ENCODE measurements at regions not wholly inside any gene's neighbourhood (a gene's known extent, or its start where the extent isn't known, plus 50 kb on each side); places are given as distances from the start of the nearest gene placed in this dataset.

DNA sequence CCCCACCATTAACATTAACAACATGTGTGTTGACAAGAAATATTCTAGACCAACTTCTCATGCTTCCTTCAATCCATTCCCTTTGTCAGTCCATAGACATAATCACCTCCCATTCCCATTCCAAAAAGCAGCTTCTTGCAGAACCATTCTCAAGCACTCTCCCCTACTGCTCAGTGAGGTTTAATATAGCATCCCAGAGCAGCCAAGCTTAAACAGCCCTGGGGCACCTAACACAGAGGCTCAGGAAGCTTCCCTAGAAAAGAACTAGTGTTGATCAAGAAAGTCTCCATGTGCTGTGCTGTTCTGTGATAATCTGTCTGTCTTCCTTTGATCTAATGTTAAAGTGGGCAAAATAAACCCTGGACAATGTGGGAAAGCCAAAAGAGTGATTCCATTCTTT, 174.2 kb upstream of the NOCT start:
- DNase-seq (ENCODE audit: insufficient read length, low spot score), result no peak
- no peak for FAIRE-seq

DNA sequence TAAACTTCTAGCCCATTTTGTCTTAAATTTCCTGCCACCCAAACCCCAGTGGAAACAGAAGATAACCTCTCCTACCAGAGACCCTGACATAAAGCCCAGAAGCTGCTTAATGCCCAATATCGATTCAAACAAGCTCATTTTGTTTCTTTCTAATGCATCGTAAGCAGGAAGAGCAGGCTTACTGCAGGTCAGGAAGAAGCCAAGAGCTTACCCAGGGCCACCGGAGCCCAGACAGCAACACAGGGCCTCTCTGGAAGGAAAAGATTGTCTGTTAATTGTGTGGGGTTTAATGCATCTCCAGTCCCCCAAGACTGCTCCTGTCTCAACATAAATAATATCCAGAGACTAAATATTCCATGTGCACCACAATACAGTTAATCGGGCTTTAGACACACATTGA, 177.3 kb upstream of the NOCT start:
- FAIRE-seq (no peak), DNase-seq (ENCODE audit: insufficient read length, low spot score) (no peak)
- no peak for TF ChIP-seq POLR2A (IDR thresholded peaks at IDR 0.05; ENCODE audit: low read depth, low read length)

More for the DNA sequence above, 174.2 kb upstream of the NOCT start:
- no peak for TF ChIP-seq POLR2A (IDR thresholded peaks at IDR 0.05; ENCODE audit: low read depth, low read length)

DNA sequence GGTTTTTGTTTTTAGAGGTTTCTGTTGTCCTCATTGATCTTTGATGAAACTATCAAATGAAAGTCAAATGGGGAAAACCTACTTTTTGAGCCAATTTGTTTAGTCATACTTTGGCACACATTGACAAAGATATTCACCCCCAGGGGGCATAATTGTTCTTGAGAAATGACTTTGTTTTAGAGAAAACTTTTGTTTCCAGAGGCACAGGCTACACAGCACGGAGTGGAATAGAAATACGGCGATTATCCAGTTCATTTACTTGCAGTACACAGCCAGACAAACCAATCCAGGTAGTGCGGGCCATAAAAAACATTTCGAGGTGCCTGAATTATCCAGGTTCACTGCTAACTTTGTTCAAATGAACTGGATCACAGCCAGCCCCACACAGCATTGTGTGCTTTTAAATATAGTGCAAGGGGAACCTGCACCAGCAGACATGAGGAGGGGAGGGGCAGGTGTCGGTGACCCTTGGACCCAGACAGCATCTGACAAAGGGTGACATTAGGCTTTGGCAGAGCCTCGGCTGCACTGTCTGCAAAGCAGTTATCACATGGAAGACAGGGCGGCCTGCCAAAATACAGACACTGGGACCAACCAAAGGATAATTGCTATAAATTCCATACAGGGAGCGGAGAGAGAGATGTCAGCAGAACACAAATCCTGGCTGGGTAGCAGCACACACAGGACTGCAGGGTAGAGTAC, 179.6 kb upstream of the NOCT start:
- no peak for TF ChIP-seq POLR2A (IDR thresholded peaks at IDR 0.05; ENCODE audit: low read depth, low read length)
- DNase-seq (ENCODE audit: insufficient read length, low spot score) (no peak), FAIRE-seq (no peak)

DNA sequence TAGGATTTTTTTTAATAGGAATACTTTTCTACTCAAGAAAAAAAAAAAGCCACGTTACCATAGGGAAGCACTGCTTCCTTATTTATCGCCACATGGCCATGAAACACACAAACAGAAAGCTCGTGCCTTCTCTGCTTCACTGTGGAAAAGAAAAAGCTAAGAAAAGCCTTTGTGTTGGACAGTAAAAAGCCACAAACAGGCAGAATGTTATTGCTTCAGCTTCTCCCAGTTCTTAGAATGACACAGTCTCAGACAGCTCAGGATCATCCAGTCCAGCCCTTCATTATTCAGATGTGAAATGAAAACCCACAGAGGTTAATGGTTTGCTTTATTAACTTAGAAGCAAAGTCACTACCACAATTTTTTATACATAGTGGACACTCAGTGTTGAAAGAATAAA, 181.6 kb upstream of the NOCT start:
- no peak for FAIRE-seq
- no peak for TF ChIP-seq POLR2A (IDR thresholded peaks at IDR 0.05; ENCODE audit: low read depth, low read length)
- no peak for DNase-seq (ENCODE audit: insufficient read length, low spot score)

DNA sequence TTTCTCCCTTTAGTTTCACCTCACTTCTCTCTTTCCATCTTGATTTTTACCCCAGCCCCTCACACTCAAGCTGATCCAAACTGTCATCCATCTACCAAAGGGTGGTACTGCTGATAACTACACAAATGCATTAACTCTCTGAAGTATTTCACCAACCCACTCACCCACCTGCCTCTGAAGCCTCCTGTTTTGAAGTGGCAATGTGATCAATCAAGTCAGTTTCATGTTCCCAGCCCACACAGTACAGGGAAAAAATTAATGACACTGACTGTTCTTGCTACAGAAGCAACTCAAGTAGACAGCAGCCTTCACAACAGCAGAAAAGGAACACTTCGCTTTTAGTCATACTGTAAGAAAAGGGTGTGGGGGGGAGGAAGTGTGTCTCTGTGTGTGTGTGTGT, 183.0 kb upstream of the NOCT start:
- TF ChIP-seq POLR2A (IDR thresholded peaks at IDR 0.05; ENCODE audit: low read depth, low read length), result no peak
- FAIRE-seq (no peak), DNase-seq (ENCODE audit: insufficient read length, low spot score) (no peak)

DNA sequence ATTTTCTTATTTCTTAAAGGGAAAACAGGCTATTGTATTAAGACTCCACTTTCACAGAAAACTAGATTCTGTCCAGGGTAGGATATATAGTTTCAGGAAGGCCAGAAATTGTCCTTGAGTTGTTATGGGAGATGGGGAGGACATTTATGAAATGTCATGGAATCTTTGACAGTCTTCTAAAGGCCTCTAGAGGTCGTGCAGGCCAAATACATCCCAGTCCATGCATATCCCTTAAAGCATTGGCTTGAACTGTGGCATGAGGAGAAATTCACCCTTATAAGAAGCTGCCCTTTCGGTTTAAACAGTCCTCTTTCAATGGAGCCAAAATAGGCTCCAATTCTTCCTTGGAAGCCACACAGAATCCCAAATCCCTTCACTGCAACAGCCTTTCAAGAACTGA, 183.6 kb upstream of the NOCT start:
- no peak for TF ChIP-seq POLR2A (IDR thresholded peaks at IDR 0.05; ENCODE audit: low read depth, low read length)
- FAIRE-seq (no peak), DNase-seq (ENCODE audit: insufficient read length, low spot score) (no peak)

DNA sequence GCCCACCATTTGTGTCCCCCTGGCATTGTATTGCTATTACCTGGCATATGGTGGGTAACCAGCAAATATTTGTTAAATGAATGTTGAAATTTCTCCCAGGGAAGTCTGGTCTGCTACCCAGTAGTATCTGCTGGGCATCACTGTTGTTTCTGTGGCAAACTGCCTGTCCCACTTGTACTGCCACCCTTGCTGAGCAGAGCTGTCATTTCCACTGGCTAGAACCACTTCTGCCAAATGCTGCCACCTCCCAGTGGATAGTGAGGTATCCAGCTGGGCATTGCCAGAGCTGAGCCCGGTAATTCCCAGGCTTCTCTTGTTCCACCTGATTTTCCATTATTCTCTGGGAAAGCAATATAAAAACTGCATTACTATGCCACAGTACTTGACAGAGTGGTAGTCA, 186.7 kb upstream of the NOCT start:
- no peak for TF ChIP-seq POLR2A (IDR thresholded peaks at IDR 0.05; ENCODE audit: low read depth, low read length)
- DNase-seq (ENCODE audit: insufficient read length, low spot score) (no peak), FAIRE-seq (no peak)

DNA sequence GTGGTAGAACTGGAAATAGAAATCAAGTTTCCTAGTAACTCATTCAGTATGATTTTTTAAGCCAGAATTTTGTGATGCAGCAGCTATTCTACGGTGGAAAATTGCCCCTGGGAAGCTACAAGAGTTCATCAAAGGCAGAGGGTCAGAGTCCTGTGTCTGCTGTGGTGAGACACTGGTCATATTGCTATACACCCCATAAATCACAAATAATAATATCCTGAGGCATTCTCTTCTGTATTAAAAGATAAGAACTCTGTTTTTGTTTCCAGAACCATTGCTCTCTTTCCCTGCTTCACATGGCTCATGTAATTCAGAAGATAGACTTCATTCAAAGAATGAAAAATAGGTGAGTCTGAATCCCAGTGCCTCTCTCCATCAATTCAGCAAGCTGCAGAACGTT, 188.8 kb upstream of the NOCT start:
- TF ChIP-seq POLR2A (IDR thresholded peaks at IDR 0.05; ENCODE audit: low read depth, low read length), result no peak
- DNase-seq (ENCODE audit: insufficient read length, low spot score), result no peak
- no peak for FAIRE-seq

DNA sequence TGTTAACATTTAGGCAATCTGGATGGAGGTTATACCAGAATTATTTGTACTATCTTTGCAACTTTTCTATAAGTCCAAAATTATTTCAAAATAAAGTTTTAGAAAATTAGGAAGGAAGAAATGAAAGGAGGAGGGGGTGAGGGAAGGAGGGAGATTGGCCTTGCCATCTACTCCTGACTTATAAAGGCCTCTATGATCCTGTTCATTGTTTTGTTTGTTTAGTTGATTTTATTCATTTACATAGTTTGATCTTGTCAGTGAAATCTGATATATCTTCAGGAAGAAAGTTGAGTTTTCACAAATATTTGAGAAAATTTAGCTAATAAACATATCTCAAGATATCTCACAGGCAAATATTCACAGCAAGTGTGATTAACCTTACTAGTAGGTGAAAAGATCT, 189.3 kb upstream of the NOCT start:
- DNase-seq (ENCODE audit: insufficient read length, low spot score) (no peak), FAIRE-seq (no peak)
- TF ChIP-seq POLR2A (IDR thresholded peaks at IDR 0.05; ENCODE audit: low read depth, low read length), result no peak

DNA sequence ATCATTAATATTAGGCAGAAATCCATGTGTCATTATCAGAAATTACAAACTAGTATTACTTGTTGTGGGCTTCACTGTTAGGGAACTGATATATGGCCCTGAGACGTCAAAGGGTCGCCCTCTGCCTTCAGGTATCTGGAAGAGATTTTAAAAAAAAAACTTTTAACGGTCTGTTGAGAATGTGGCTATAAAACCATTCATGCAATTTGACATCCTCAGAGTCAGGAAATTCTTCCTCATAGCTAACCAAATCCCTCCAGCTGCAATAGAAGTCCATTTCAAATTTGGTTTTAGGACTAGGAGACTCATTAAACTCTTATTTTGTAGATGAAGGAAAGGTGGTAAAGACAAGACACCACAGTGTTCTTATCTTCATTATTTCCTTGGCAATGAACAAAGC, 194.2 kb upstream of the NOCT start:
- FAIRE-seq, result no peak

DNA sequence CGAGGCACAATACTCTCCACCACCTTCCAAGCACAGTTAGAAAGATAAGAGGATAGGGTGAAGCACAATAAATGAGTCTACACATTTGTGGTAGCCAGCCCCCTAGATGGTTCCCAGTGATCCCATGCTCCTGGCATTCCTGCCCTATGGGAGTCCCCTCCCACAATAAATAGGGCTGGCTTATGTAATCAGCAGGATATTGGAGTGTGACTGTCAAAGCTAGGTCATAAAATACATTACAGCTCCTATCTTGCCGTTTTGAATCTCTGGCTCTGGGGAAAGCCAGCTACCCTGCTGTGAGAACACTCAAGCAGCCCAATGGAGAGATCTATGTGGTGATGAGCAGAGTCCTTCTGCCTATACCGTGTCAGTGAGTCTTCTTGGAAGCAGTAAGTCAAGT, 198.7 kb upstream of the NOCT start:
- DNase-seq (ENCODE audit: insufficient read length, low spot score) (no peak), FAIRE-seq (no peak)
- TF ChIP-seq POLR2A (IDR thresholded peaks at IDR 0.05; ENCODE audit: low read depth, low read length), result no peak

More for the DNA sequence above, 194.2 kb upstream of the NOCT start:
- no peak for TF ChIP-seq POLR2A (IDR thresholded peaks at IDR 0.05; ENCODE audit: low read depth, low read length)
- DNase-seq (ENCODE audit: insufficient read length, low spot score), result no peak

DNA sequence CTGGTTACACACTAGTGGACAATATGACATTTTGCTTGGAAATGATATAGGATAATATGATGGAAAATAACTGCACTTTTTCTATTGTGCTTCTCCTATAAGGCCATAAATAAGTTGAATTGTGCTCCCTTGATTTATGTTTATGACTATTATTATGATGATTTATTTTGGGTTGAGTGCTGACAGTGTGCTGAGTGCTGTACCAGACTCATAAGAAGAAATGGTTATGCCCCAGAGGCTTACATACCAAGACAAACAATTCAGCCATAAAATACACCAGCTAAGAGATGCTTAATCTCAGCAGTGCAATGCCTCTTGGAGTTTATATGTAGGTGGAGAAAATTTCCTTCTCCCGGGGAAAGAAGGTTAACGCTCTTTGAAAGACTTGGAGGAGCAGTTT, 199.8 kb upstream of the NOCT start:
- no peak for DNase-seq (ENCODE audit: insufficient read length, low spot score)
- FAIRE-seq, result no peak
- no peak for TF ChIP-seq POLR2A (IDR thresholded peaks at IDR 0.05; ENCODE audit: low read depth, low read length)

DNA sequence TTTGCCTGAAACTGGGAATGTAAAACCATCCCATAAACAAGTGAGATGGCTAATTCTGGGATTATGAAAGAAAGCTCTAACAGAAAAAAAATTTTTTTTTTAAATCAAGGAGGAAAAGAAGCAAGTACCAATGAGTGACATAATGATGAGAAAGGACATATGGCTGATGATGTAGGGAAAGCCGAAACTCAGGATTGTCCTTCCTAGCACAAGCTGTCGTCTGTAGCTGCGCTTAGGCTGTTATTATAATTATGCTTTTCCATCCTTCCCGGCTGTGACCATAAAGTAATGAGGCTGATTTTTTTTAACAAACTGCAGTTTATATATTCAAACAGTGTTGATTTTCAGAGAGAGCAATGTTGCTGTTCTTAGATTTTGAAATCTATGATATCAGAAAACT, 209.8 kb upstream of the NOCT start:
- FAIRE-seq (no peak), DNase-seq (ENCODE audit: insufficient read length, low spot score) (no peak)
- no peak for TF ChIP-seq POLR2A (IDR thresholded peaks at IDR 0.05; ENCODE audit: low read depth, low read length)

DNA sequence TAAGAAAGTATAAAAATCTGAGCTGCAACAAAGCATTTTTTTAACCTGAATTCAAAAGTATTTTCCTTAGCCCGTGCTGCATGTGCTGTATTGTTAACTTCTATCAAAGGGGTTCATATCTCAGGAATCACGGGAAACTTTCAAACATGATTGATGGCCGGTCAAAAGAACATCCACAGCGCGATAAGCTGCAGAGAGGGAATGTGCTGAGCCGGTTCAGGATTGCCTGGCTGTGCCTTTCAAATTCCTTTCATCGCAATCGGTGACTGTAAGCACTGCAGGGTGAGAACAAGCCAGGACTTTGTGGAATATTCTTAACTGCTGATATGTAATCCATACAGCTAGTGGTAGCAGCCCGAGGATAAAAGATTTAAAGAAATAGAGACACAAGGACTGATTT, 210.9 kb upstream of the NOCT start:
- no peak for TF ChIP-seq POLR2A (IDR thresholded peaks at IDR 0.05; ENCODE audit: low read depth, low read length)
- DNase-seq (ENCODE audit: insufficient read length, low spot score) (no peak), FAIRE-seq (no peak)

DNA sequence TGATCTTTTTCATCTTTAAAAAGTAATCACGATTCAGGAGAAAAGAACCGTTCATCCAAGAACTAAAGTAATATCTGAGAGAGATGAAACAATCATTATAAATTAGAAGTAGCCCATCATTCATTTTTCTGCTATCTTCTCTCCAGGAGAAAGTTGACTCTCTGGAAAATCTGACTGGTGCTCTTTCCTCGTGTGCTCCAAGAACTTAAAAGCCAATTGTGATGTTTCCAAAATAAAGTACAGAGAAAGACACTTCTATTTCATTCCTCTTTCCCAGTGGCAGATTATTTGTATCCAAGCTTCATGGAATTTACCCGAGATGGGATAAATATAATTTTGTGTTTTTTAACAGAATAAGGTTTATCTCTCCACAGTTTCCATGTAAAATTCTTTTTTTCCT, 212.5 kb upstream of the NOCT start:
- no peak for FAIRE-seq
- TF ChIP-seq POLR2A (IDR thresholded peaks at IDR 0.05; ENCODE audit: low read depth, low read length), result no peak
- no peak for DNase-seq (ENCODE audit: insufficient read length, low spot score)

DNA sequence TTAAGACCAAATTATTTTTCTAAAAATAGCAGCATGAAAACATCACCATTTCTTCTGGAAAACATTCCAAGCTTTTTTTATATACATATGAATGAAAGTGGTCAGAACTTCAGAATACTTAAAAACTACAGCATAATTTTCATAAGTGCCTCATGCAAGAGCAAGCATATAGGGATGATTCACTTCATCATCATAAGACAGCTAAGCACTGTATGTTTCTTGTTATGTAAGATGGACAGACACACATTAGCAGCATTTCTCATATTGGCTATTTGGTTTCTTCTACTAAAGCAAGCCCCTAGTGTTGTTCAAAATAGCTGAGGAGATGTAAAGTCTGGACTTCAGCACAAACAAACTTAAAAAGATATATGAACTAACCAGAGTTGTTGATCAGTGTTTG, 213.1 kb upstream of the NOCT start:
- DNase-seq (ENCODE audit: insufficient read length, low spot score) (no peak), FAIRE-seq (no peak)
- TF ChIP-seq POLR2A (IDR thresholded peaks at IDR 0.05; ENCODE audit: low read depth, low read length), result no peak

All from H54 (cell line).